ENCODE measurements at regions not wholly inside any gene's neighbourhood (a gene's known extent, or its start where the extent isn't known, plus 50 kb on each side); places are given as distances from the start of the nearest gene placed in this dataset.

DNA sequence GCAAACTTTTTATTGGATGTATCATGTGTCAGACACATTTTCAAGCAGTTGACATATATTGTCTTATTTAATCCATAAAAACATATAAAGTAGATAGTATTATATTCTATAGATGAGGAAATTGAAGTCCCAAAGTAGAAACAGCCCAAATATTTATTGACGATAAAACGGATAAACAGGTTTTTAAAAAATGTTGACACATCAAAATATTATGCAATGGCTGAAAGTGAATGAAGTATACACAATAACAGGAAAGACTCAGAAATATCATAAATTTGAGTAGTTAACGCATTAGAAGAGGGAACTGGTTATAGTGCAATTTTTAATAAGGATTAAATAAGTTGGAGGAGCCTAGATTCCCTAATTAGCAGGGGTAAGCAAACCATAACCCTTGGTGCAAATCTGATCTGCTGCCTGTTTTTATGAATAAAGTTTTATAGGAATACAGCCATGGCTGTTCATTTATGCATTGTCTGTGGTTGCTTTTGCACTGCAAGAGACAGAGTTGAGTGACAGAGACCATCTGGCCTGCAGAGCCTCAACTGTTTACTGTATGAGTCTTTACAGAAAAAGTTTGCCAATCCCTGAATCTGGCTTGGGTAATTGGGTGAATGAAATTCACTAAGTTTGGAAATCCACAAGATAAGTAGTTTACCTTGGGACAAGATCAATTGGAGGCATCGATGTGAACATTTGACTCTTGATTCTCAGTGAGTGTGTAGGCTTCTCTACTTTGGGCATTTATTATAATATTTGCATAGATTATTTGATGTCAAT is 50.6 kb upstream of the EXOC2 start:
- no peak overlapping the region for H3K27ac ChIP-seq
- H3K4me3 ChIP-seq, result no peak overlapping the region

Data from skin epidermis (tissue), 12 donors.